ENCODE measurements at regions not wholly inside any gene's neighbourhood (a gene's known extent, or its start where the extent isn't known, plus 50 kb on each side); places are given as distances from the start of the nearest gene placed in this dataset.

- H2BK5ac ChIP-seq (ENCODE audit: low read length) = no peak overlapping the region
- no peak overlapping the region for H4K91ac ChIP-seq (ENCODE audit: low read depth, low read length, poor library complexity)
- no peak overlapping the region for H2BK15ac ChIP-seq (ENCODE audit: low read length)
- no peak overlapping the region for H2BK120ac ChIP-seq (ENCODE audit: low read depth, low read length)
- no peak overlapping the region for H2BK12ac ChIP-seq (ENCODE audit: low read length)
- no CpG with 5 or more reads among the region's 2 CpGs for WGBS, 2 donors (ENCODE audit: extremely low coverage in 2 of 2, insufficient read length in 2 of 2, insufficient replicate concordance in 1 of 2)
- H3K23ac ChIP-seq (ENCODE audit: low read depth, low read length, poor library complexity) = no peak overlapping the region
- no peak overlapping the region for H2AK5ac ChIP-seq (ENCODE audit: low read depth, low read length)
- H3K18ac ChIP-seq (ENCODE audit: low read length) = no peak overlapping the region
- no peaks in the 10 kb centered on the region for H3K27me3 ChIP-seq (ENCODE audit: control insufficient read depth in 3 of 3, insufficient read depth in 3 of 3, low read depth in 1 of 3, low read length in 3 of 3)
- DNase-seq (ENCODE audit: low spot score) = no peak
- no peak overlapping the region for H3K27ac ChIP-seq (replicated peaks; ENCODE audit: low read length)
- H3K36me3 ChIP-seq (replicated peaks in 1 of 2; ENCODE audit: control insufficient read depth in 2 of 2, insufficient read depth in 2 of 2, low read length in 2 of 2) = no peaks in the 10 kb centered on the region
- H3K79me1 ChIP-seq (ENCODE audit: low read depth, low read length) = no peaks in the 10 kb centered on the region
- no peak overlapping the region for H2AFZ ChIP-seq (ENCODE audit: low read length)
- H3K4ac ChIP-seq (ENCODE audit: low read length) = no peak overlapping the region
- no peaks in the 10 kb centered on the region for H3K9me3 ChIP-seq (replicated peaks in 1 of 2; ENCODE audit: control insufficient read depth in 2 of 2, insufficient read depth in 1 of 2, low read depth in 1 of 2, low read length in 2 of 2)
- no peak overlapping the region for H3K14ac ChIP-seq (ENCODE audit: low read length)
- H3K4me1 ChIP-seq (ENCODE audit: control insufficient read depth in 2 of 2, insufficient read depth in 1 of 2, low read depth in 1 of 2, low read length in 2 of 2) = no peaks in the 10 kb centered on the region
- no peak overlapping the region for H3K9ac ChIP-seq (ENCODE audit: low read depth, low read length, poor library complexity)
- no peak overlapping the region for H3K4me3 ChIP-seq (ENCODE audit: low read length in 2 of 2)
- H4K8ac ChIP-seq (ENCODE audit: low read depth, low read length) = no peak overlapping the region
- no peak overlapping the region for H3K4me2 ChIP-seq (ENCODE audit: insufficient read depth, low read length, poor library complexity, severe bottlenecking)
Observed at GRCh38 chr7:79810916-79811315, 323.7 kb upstream of the GNAI1 start.

DNA sequence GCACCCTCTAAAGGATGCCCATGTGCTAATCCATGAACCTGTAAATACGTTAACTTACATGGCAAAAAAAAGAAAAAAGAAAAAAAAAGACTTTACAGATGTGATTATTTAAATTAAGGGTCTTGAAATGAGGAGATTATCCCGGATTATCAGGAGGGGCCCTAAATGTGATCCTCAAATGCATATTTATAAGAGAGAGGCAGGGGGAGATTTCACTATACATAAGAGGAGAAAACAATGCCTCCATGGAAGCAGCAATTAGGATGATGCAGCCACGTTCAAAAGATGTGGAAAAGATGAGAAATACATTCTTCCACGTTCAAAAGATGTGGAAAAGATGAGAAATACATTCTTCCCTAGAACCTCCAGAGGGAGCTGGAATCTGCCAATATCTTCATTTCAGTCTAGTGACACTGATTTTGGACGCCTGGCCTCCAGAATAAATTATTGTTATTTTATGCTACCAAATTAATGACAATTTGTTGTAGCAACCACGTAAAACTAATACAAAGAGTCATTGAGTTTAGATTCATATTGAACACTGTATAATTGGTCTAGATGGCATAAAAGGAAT, 328.4 kb upstream of the GNAI1 start:
- H3K23ac ChIP-seq (ENCODE audit: low read depth, low read length, poor library complexity) = no peak overlapping the region
- H3K36me3 ChIP-seq (replicated peaks in 1 of 2; ENCODE audit: control insufficient read depth in 2 of 2, insufficient read depth in 2 of 2, low read length in 2 of 2) = no peaks in the 10 kb centered on the region
- H3K4me3 ChIP-seq (ENCODE audit: low read length in 2 of 2) = no peak overlapping the region
- no peaks in the 10 kb centered on the region for H3K27me3 ChIP-seq (ENCODE audit: control insufficient read depth in 3 of 3, insufficient read depth in 3 of 3, low read depth in 1 of 3, low read length in 3 of 3)
- H3K9ac ChIP-seq (ENCODE audit: low read depth, low read length, poor library complexity) = no peak overlapping the region
- no peak overlapping the region for H2BK15ac ChIP-seq (ENCODE audit: low read length)
- no peak overlapping the region for H2BK5ac ChIP-seq (ENCODE audit: low read length)
- H2BK120ac ChIP-seq (ENCODE audit: low read depth, low read length) = no peak overlapping the region
- H3K18ac ChIP-seq (ENCODE audit: low read length) = no peak overlapping the region
- no peak overlapping the region for H3K4me2 ChIP-seq (ENCODE audit: insufficient read depth, low read length, poor library complexity, severe bottlenecking)
- no peaks in the 10 kb centered on the region for H3K9me3 ChIP-seq (replicated peaks in 1 of 2; ENCODE audit: control insufficient read depth in 2 of 2, insufficient read depth in 1 of 2, low read depth in 1 of 2, low read length in 2 of 2)
- no peak overlapping the region for H3K27ac ChIP-seq (replicated peaks; ENCODE audit: low read length)
- H3K4ac ChIP-seq (ENCODE audit: low read length) = no peak overlapping the region
- H3K4me1 ChIP-seq (ENCODE audit: control insufficient read depth in 2 of 2, insufficient read depth in 1 of 2, low read depth in 1 of 2, low read length in 2 of 2) = no peaks in the 10 kb centered on the region
- no peak overlapping the region for H2AFZ ChIP-seq (ENCODE audit: low read length)
- no peak overlapping the region for H2AK5ac ChIP-seq (ENCODE audit: low read depth, low read length)
- no peak overlapping the region for H2BK12ac ChIP-seq (ENCODE audit: low read length)
- WGBS, 2 donors (ENCODE audit: extremely low coverage in 2 of 2, insufficient read length in 2 of 2, insufficient replicate concordance in 1 of 2) = no CpG with 5 or more reads among the region's 6 CpGs
- H4K91ac ChIP-seq (ENCODE audit: low read depth, low read length, poor library complexity) = no peak overlapping the region
- H3K14ac ChIP-seq (ENCODE audit: low read length) = no peak overlapping the region
- no peak overlapping the region for H4K8ac ChIP-seq (ENCODE audit: low read depth, low read length)
- no peaks in the 10 kb centered on the region for H3K79me1 ChIP-seq (ENCODE audit: low read depth, low read length)
- DNase-seq (ENCODE audit: low spot score) = no peak

- Histone ChIP-seq H2BK120ac (ENCODE audit: low read depth, low read length) (no peak overlapping the region), H3K4me2 (ENCODE audit: insufficient read depth, low read length, poor library complexity, severe bottlenecking) (no peak overlapping the region), H2BK12ac (ENCODE audit: low read length) (no peak overlapping the region), H2BK15ac (ENCODE audit: low read length) (no peak overlapping the region), H3K4ac (ENCODE audit: low read length) (no peak overlapping the region), H3K14ac (ENCODE audit: low read length) (no peak overlapping the region), H3K4me1 (ENCODE audit: control insufficient read depth in 2 of 2, insufficient read depth in 1 of 2, low read depth in 1 of 2, low read length in 2 of 2) (no peaks in the 10 kb centered on the region), H2BK5ac (ENCODE audit: low read length) (no peak overlapping the region), H3K27me3 (ENCODE audit: control insufficient read depth in 3 of 3, insufficient read depth in 3 of 3, low read depth in 1 of 3, low read length in 3 of 3) (no peaks in the 10 kb centered on the region), H2AFZ (ENCODE audit: low read length) (no peak overlapping the region), H3K9me3 (replicated peaks in 1 of 2; ENCODE audit: control insufficient read depth in 2 of 2, insufficient read depth in 1 of 2, low read depth in 1 of 2, low read length in 2 of 2) (no peaks in the 10 kb centered on the region), H3K23ac (ENCODE audit: low read depth, low read length, poor library complexity) (no peak overlapping the region), H3K36me3 (replicated peaks in 1 of 2; ENCODE audit: control insufficient read depth in 2 of 2, insufficient read depth in 2 of 2, low read length in 2 of 2) (no peaks in the 10 kb centered on the region), H4K91ac (ENCODE audit: low read depth, low read length, poor library complexity) (no peak overlapping the region), H2AK5ac (ENCODE audit: low read depth, low read length) (no peak overlapping the region), H3K79me1 (ENCODE audit: low read depth, low read length) (no peaks in the 10 kb centered on the region), H3K27ac (replicated peaks; ENCODE audit: low read length) (no peak overlapping the region), H3K9ac (ENCODE audit: low read depth, low read length, poor library complexity) (no peak overlapping the region), H4K8ac (ENCODE audit: low read depth, low read length) (no peak overlapping the region), H3K18ac (ENCODE audit: low read length) (no peak overlapping the region), H3K4me3 (ENCODE audit: low read length in 2 of 2) (no peak overlapping the region)
- no CpG with 5 or more reads among the region's 6 CpGs for WGBS, 2 donors (ENCODE audit: extremely low coverage in 2 of 2, insufficient read length in 2 of 2, insufficient replicate concordance in 1 of 2)
- DNase-seq (ENCODE audit: low spot score) = no peak
Observed at GRCh38 chr7:79790656-79791262, 337.3 kb upstream of the MAGI2 start.

GRCh38 chr7:79789584-79790345, 336.3 kb upstream of the MAGI2 start:
- Histone ChIP-seq H2AFZ (ENCODE audit: low read length) (peak overlapping the region; percentile 23), H2BK5ac (ENCODE audit: low read length) (no peak overlapping the region), H3K18ac (ENCODE audit: low read length) (no peak overlapping the region), H3K4me1 (ENCODE audit: control insufficient read depth in 2 of 2, insufficient read depth in 1 of 2, low read depth in 1 of 2, low read length in 2 of 2) (no peaks in the 10 kb centered on the region), H3K4ac (ENCODE audit: low read length) (no peak overlapping the region), H3K4me3 (ENCODE audit: low read length in 2 of 2) (no peak overlapping the region), H3K27me3 (ENCODE audit: control insufficient read depth in 3 of 3, insufficient read depth in 3 of 3, low read depth in 1 of 3, low read length in 3 of 3) (no peaks in the 10 kb centered on the region), H3K9ac (ENCODE audit: low read depth, low read length, poor library complexity) (no peak overlapping the region), H3K23ac (ENCODE audit: low read depth, low read length, poor library complexity) (no peak overlapping the region), H3K79me1 (ENCODE audit: low read depth, low read length) (no peaks in the 10 kb centered on the region), H2BK12ac (ENCODE audit: low read length) (no peak overlapping the region), H2BK120ac (ENCODE audit: low read depth, low read length) (no peak overlapping the region), H4K8ac (ENCODE audit: low read depth, low read length) (no peak overlapping the region), H3K36me3 (replicated peaks in 1 of 2; ENCODE audit: control insufficient read depth in 2 of 2, insufficient read depth in 2 of 2, low read length in 2 of 2) (no peaks in the 10 kb centered on the region), H2BK15ac (ENCODE audit: low read length) (no peak overlapping the region), H2AK5ac (ENCODE audit: low read depth, low read length) (no peak overlapping the region), H4K91ac (ENCODE audit: low read depth, low read length, poor library complexity) (no peak overlapping the region), H3K14ac (ENCODE audit: low read length) (no peak overlapping the region), H3K9me3 (replicated peaks in 1 of 2; ENCODE audit: control insufficient read depth in 2 of 2, insufficient read depth in 1 of 2, low read depth in 1 of 2, low read length in 2 of 2) (no peaks in the 10 kb centered on the region), H3K4me2 (ENCODE audit: insufficient read depth, low read length, poor library complexity, severe bottlenecking) (no peak overlapping the region), H3K27ac (replicated peaks; ENCODE audit: low read length) (no peak overlapping the region)
- no CpG with 5 or more reads among the region's 2 CpGs for WGBS, 2 donors (ENCODE audit: extremely low coverage in 2 of 2, insufficient read length in 2 of 2, insufficient replicate concordance in 1 of 2)
- DNase-seq (ENCODE audit: low spot score) = no peak
